Neural cell (in vitro differentiated cells): ENCODE measurements at regions not wholly inside any gene's neighbourhood (a gene's known extent, or its start where the extent isn't known, plus 50 kb on each side); places are given as distances from the start of the nearest gene placed in this dataset.
A peak's percentile ranks its signal among the peaks of the same experiment; 100 is the strongest.

Experiments used
- H2AFZ ChIP-seq: fragments of 200-600, 300-800 bp; sonication (generic), shearing (Covaris generic); 2 replicates; pipeline ENCODE4 v1.6.0; 2014; ENCODE audit warnings: low read depth, mild to moderate bottlenecking, antibody characterized with exemption, low read length, moderate library complexity
- H3F3A ChIP-seq: fragments of 200-600 bp; shearing (Covaris generic); 2 replicates; pipeline ENCODE4 v1.6.1; 2016; ENCODE audit warnings: mild to moderate bottlenecking, moderate library complexity, mixed read lengths, antibody characterized with exemption, low read length; ENCODE audit not compliant: insufficient read depth, poor library complexity, severe bottlenecking
- H3K27ac ChIP-seq: fragments of 200-600, 300-800 bp; sonication (generic), shearing (Covaris generic); 2 replicates; pipeline ENCODE4 v1.5.1; 2014; ENCODE audit warnings: mild to moderate bottlenecking, low read length, moderate library complexity
- H3K27me3 ChIP-seq: fragments of 300-800, 200-600 bp; sonication (generic), shearing (Covaris generic); 2 replicates; pipeline ENCODE4 v1.6.0; 2014; ENCODE audit warnings: mild to moderate bottlenecking, low read depth, low read length, moderate library complexity; ENCODE audit not compliant: insufficient read depth
- H3K36me3 ChIP-seq: fragments of 300-800, 200-600 bp; sonication (generic), shearing (Covaris generic); 2 replicates; pipeline ENCODE4 v1.5.1; 2014; ENCODE audit warnings: mild to moderate bottlenecking, antibody characterized with exemption, low read length, moderate library complexity; ENCODE audit not compliant: insufficient read depth
- H3K4me2 ChIP-seq: fragments of 300-800, 200-600 bp; sonication (generic), shearing (Covaris generic); 2 replicates; pipeline ENCODE4 v1.6.0; 2014; ENCODE audit warnings: mild to moderate bottlenecking, low read length
- H3K4me3 ChIP-seq: fragments of 300-800, 200-600 bp; sonication (generic), shearing (Covaris generic); 2 replicates; pipeline ENCODE4 v1.5.1; 2014; ENCODE audit warnings: mild to moderate bottlenecking, low read length, moderate library complexity
- H3K79me2 ChIP-seq: fragments of 200-600 bp; shearing (Covaris generic); replicated peaks from 2 replicates; pipeline ENCODE4 v1.6.0; 2014; ENCODE audit warnings: mild to moderate bottlenecking, low read length, moderate library complexity; ENCODE audit not compliant: insufficient read depth
- H3K9ac ChIP-seq: fragments of 300-800, 200-600 bp; sonication (generic), shearing (Covaris generic); 2 replicates; pipeline ENCODE4 v1.6.1; 2016; ENCODE audit warnings: mild to moderate bottlenecking, low read length, mixed read lengths
- H3K9me2 ChIP-seq: fragments of 200-600 bp; shearing (Covaris generic); 2 replicates; pipeline ENCODE4 v1.6.1; 2016; ENCODE audit warnings: mild to moderate bottlenecking, low read length, mixed read lengths; ENCODE audit not compliant: insufficient read depth
- H3K9me3 ChIP-seq: fragments of 200-600, 300-800 bp; sonication (generic), shearing (Covaris generic); 2 replicates; pipeline ENCODE4 v1.6.1; 2016; ENCODE audit warnings: mild to moderate bottlenecking, mixed run types, low read length, moderate library complexity, mixed read lengths
- H4K20me1 ChIP-seq: fragments of 200-600 bp; shearing (Covaris generic); 2 replicates; pipeline ENCODE4 v1.6.1; 2016; ENCODE audit warnings: mild to moderate bottlenecking, mixed run types; ENCODE audit not compliant: insufficient read depth
- EP300 ChIP-seq: fragments of 450-650 bp; conservative IDR thresholded peaks from 2 replicates; pipeline ENCODE4 v1.6.1; 2014; ENCODE audit warnings: antibody characterized with exemption, mild to moderate bottlenecking, moderate library complexity; ENCODE audit not compliant: poor library complexity, severe bottlenecking
- EZH2 ChIP-seq: fragments of 200-600, 300-800 bp; shearing (Covaris generic), sonication (generic); IDR thresholded peaks from 2 replicates; pipeline ENCODE4 v1.6.1; 2014; ENCODE audit warnings: antibody characterized with exemption, low read length, borderline replicate concordance, mild to moderate bottlenecking; ENCODE audit not compliant: insufficient read depth, poor library complexity, severe bottlenecking
- MXI1 ChIP-seq: fragments of 450-650 bp; conservative IDR thresholded peaks from 2 replicates; pipeline ENCODE4 v1.6.1; 2014; ENCODE audit warnings: antibody characterized with exemption, mild to moderate bottlenecking; ENCODE audit not compliant: poor library complexity, severe bottlenecking
- POLR2AphosphoS5 ChIP-seq: IDR thresholded peaks from 2 replicates; pipeline ENCODE4 v1.6.1; 2012
- RAD21 ChIP-seq: fragments of 450-650 bp; conservative IDR thresholded peaks from 2 replicates; pipeline ENCODE4 v1.6.1; 2014; ENCODE audit warnings: antibody characterized with exemption, mild to moderate bottlenecking, moderate library complexity
- SMC3 ChIP-seq: fragments of 450-650 bp; conservative IDR thresholded peaks from 2 replicates; pipeline ENCODE4 v1.6.1; 2014; ENCODE audit warnings: antibody characterized with exemption, mild to moderate bottlenecking, moderate library complexity; ENCODE audit not compliant: poor library complexity
- TAF1 ChIP-seq: IDR thresholded peaks from 2 replicates; pipeline ENCODE4 v1.6.1; 2012; ENCODE audit warnings: low read depth
- TF ChIP-seq, protein P1 (sequence below): fragments of 450-650 bp; IDR thresholded peaks from 2 replicates; pipeline ENCODE4 v1.5.1; 2014; ENCODE audit warnings: antibody characterized with exemption, mild to moderate bottlenecking, moderate library complexity; ENCODE audit not compliant: poor library complexity, severe bottlenecking
- TF ChIP-seq, protein P2 (sequence below): IDR thresholded peaks from 2 replicates; pipeline ENCODE4 v1.6.1; 2012; ENCODE audit warnings: borderline replicate concordance

DNA sequence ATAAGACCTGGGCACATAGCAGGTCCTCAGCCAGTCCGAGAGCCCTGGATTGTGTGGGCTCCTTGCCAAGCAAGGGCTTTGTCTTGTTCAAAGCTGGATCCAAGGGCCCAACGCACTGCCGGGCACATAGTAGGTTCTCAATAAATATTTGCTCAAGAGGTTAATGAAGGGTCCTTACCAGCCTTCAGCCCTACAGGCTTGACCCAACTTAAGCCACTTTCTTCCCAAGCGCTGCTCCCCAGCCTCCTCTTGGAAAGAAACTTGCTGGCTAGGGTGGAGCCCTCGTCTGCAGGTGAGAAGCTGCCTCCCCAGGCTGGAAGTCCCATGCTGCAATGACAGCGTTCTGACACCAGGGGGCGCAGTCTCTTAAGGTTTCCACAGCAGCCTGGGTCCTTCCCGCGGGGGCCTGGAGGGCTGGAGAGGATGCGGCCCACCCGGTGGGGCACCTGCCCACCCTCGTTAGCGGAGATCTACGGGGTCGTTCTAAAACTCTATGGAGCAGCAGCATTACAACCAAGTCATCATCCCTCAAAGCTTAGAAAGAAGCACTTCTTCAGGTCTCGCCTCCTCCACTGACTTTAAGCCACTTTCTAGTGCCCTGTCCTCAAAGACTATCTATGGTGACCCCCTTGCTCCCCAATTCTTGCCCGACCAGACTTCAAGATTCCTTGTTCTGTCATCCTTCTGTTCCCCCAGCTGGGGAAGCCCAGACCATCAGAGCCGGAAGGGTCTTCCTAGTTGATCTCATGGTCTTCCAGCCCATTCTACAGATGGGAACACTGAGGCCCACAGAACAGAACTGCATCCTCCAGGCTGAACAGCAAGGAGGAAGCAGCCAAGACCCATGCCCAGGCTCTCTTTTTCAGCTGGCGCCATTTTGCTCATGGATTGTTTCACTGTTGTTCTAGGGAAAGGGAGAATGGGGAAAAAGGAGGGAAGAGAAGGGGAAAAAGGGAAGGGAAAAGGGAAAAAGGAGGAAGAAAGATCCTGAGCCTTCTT is 115.4 kb downstream of the LHX2 start:
- TF ChIP-seq SMC3, result no peak
- TF ChIP-seq, protein P1, sequence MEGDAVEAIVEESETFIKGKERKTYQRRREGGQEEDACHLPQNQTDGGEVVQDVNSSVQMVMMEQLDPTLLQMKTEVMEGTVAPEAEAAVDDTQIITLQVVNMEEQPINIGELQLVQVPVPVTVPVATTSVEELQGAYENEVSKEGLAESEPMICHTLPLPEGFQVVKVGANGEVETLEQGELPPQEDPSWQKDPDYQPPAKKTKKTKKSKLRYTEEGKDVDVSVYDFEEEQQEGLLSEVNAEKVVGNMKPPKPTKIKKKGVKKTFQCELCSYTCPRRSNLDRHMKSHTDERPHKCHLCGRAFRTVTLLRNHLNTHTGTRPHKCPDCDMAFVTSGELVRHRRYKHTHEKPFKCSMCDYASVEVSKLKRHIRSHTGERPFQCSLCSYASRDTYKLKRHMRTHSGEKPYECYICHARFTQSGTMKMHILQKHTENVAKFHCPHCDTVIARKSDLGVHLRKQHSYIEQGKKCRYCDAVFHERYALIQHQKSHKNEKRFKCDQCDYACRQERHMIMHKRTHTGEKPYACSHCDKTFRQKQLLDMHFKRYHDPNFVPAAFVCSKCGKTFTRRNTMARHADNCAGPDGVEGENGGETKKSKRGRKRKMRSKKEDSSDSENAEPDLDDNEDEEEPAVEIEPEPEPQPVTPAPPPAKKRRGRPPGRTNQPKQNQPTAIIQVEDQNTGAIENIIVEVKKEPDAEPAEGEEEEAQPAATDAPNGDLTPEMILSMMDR, result peak; percentile 43
- H3K79me2 ChIP-seq, result no peaks in the 10 kb centered on the region
- H3K27me3 ChIP-seq, result no peaks in the 10 kb centered on the region
- H3K9me2 ChIP-seq, result no peaks in the 10 kb centered on the region
- H3F3A ChIP-seq, result no peaks in the 10 kb centered on the region
- H3K4me2 ChIP-seq, result no peak overlapping the region
- no peaks in the 10 kb centered on the region for H3K9me3 ChIP-seq
- no peak overlapping the region for H2AFZ ChIP-seq
- no peaks in the 10 kb centered on the region for H3K36me3 ChIP-seq
- H3K4me3 ChIP-seq, result no peak overlapping the region
- H3K9ac ChIP-seq, result no peak overlapping the region
- no peaks in the 10 kb centered on the region for H4K20me1 ChIP-seq
- no peak overlapping the region for H3K27ac ChIP-seq

DNA sequence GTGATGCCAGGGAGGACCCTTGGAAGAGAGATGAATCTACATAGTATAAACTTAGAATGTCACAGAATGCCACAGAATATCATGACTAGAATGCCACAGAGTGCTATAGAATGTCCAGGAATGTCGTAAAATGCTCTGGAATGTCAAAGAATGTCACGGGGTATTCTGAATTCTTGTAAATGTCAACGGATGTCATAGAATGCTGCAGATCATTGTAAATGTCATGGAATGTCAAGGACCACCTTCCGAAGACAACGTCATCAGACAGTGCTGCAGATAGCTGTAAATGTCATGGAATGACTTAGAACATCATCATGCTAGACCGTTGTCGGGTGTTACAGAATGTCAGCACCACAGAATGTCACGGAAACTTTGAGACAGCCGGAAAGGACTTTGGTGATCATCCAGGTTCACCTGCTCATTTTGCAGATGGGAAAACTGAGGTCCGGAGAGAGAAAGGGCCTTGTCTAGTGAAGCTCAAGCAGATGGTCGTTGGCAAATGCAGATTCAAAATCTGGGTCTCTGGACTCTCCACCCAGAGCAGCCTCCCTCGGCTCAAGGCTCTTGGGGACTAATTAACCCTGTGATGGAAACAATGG is 117.1 kb downstream of the LHX2 start:
- Histone ChIP-seq H3K4me2 (no peak overlapping the region), H2AFZ (no peak overlapping the region), H3K79me2 (no peaks in the 10 kb centered on the region), H3F3A (no peaks in the 10 kb centered on the region), H3K36me3 (no peaks in the 10 kb centered on the region), H3K27ac (no peak overlapping the region), H3K27me3 (no peaks in the 10 kb centered on the region), H3K9me3 (no peaks in the 10 kb centered on the region), H3K9me2 (no peaks in the 10 kb centered on the region), H3K9ac (no peak overlapping the region), H4K20me1 (no peaks in the 10 kb centered on the region), H3K4me3 (no peak overlapping the region)
- no peak for TF ChIP-seq MXI1
- TF ChIP-seq RAD21, result no peak
- no peak for TF ChIP-seq EZH2
- TF ChIP-seq, protein P2, sequence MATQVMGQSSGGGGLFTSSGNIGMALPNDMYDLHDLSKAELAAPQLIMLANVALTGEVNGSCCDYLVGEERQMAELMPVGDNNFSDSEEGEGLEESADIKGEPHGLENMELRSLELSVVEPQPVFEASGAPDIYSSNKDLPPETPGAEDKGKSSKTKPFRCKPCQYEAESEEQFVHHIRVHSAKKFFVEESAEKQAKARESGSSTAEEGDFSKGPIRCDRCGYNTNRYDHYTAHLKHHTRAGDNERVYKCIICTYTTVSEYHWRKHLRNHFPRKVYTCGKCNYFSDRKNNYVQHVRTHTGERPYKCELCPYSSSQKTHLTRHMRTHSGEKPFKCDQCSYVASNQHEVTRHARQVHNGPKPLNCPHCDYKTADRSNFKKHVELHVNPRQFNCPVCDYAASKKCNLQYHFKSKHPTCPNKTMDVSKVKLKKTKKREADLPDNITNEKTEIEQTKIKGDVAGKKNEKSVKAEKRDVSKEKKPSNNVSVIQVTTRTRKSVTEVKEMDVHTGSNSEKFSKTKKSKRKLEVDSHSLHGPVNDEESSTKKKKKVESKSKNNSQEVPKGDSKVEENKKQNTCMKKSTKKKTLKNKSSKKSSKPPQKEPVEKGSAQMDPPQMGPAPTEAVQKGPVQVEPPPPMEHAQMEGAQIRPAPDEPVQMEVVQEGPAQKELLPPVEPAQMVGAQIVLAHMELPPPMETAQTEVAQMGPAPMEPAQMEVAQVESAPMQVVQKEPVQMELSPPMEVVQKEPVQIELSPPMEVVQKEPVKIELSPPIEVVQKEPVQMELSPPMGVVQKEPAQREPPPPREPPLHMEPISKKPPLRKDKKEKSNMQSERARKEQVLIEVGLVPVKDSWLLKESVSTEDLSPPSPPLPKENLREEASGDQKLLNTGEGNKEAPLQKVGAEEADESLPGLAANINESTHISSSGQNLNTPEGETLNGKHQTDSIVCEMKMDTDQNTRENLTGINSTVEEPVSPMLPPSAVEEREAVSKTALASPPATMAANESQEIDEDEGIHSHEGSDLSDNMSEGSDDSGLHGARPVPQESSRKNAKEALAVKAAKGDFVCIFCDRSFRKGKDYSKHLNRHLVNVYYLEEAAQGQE, result no peak
- TF ChIP-seq, protein P1, result no peak
- TF ChIP-seq POLR2AphosphoS5, result no peak
- no peak for TF ChIP-seq EP300
- no peak for TF ChIP-seq TAF1
- no peak for TF ChIP-seq SMC3
